ENCODE measurements at regions not wholly inside any gene's neighbourhood (a gene's known extent, or its start where the extent isn't known, plus 50 kb on each side); places are given as distances from the start of the nearest gene placed in this dataset.
"Not testable (repeated sequence)": the region's sequence is repeated elsewhere in the genome, so short reads cannot be mapped to it uniquely, and the experiment has no call there.

- no peak for DNase-seq (ENCODE audit: low read depth)
These were observed 243.1 kb upstream of the STT3B start for GRCh38 chr3:31289584-31289983.

- no peak for DNase-seq (ENCODE audit: low read depth)
These were observed 242.7 kb upstream of the STT3B start for GRCh38 chr3:31290046-31290445.

- DNase-seq (ENCODE audit: low read depth): no peak
These were observed 240.9 kb upstream of the STT3B start for GRCh38 chr3:31291818-31292217.

- no peak for DNase-seq (ENCODE audit: low read depth)
These were observed 238.1 kb upstream of the STT3B start for GRCh38 chr3:31294430-31295149.

- no peak for DNase-seq (ENCODE audit: low read depth)
These were observed 237.5 kb upstream of the STT3B start for GRCh38 chr3:31295150-31295765.

- no peak for DNase-seq (ENCODE audit: low read depth)
These were observed 234.9 kb upstream of the STT3B start for GRCh38 chr3:31297726-31298298.

GRCh38 chr3:31300456-31301443 lies 232.0 kb upstream of the STT3B start:
- DNase-seq (ENCODE audit: low read depth): no peak

GRCh38 chr3:31302343-31302742 lies 230.4 kb upstream of the STT3B start:
- DNase-seq (ENCODE audit: low read depth): no peak

GRCh38 chr3:31305340-31305739 lies 227.4 kb upstream of the STT3B start:
- DNase-seq (ENCODE audit: low read depth): no peak

GRCh38 chr3:31307131-31307785 lies 225.5 kb upstream of the STT3B start:
- no peak for DNase-seq (ENCODE audit: low read depth)

- DNase-seq (ENCODE audit: low read depth): no peak
These were observed 221.2 kb upstream of the STT3B start for GRCh38 chr3:31311559-31311958.

GRCh38 chr3:31312400-31312799 lies 220.3 kb upstream of the STT3B start:
- DNase-seq (ENCODE audit: low read depth): no peak

- no peak for DNase-seq (ENCODE audit: low read depth)
These were observed 218.5 kb upstream of the STT3B start for GRCh38 chr3:31314258-31314657.

- no peak for DNase-seq (ENCODE audit: low read depth)
These were observed 213.4 kb upstream of the STT3B start for GRCh38 chr3:31319332-31319731.

- no peak for DNase-seq (ENCODE audit: low read depth)
These were observed 211.1 kb upstream of the STT3B start for GRCh38 chr3:31321620-31322019.

- DNase-seq (ENCODE audit: low read depth): no peak
These were observed 210.3 kb upstream of the STT3B start for GRCh38 chr3:31322460-31322859.

GRCh38 chr3:31327826-31328357 lies 204.8 kb upstream of the STT3B start:
- DNase-seq (ENCODE audit: low read depth): not testable (repeated sequence)

- no peak for DNase-seq (ENCODE audit: low read depth)
These were observed 201.4 kb upstream of the STT3B start for GRCh38 chr3:31331278-31331677.

- no peak for DNase-seq (ENCODE audit: low read depth)
These were observed 191.6 kb upstream of the STT3B start for GRCh38 chr3:31341130-31341529.

GRCh38 chr3:31343075-31343474 lies 189.7 kb upstream of the STT3B start:
- no peak for DNase-seq (ENCODE audit: low read depth)

- DNase-seq (ENCODE audit: low read depth): no peak
These were observed 187.1 kb upstream of the STT3B start for GRCh38 chr3:31345581-31345980.
